ENCODE measurements at regions not wholly inside any gene's neighbourhood (a gene's known extent, or its start where the extent isn't known, plus 50 kb on each side); places are given as distances from the start of the nearest gene placed in this dataset.

DNA sequence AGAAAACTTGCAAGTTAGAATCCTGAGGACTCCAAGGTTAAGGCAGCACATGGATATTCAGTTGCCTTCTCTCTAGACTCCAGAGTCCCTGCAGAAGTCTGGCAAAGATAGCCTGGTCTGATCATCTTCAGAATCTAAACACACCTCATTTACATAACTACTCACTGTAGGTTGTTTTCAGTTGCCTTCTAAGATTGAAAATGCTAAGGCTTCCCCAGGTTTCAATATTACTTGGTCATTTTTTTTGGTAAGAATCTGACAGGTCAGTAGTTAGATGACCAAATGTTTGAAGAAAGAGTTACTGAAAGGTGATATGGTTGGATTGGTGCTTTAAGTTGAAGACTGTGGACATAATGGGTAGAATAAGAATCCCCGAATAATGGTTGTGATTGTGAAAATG is 205.4 kb upstream of the KCNJ16 start:
- no peaks in the 10 kb centered on the region for H3K4me1 Mint-ChIP-seq
- POLR2A ChIA-PET, result no interaction called here
- CTCF ChIA-PET, result no interaction called here
- H3K36me3 Mint-ChIP-seq (ENCODE audit: low read depth), result no peaks in the 10 kb centered on the region
- no peaks in the 10 kb centered on the region for H3K27me3 Mint-ChIP-seq
- peaks cover 3% of the 10 kb centered on the region for H3K9me3 Mint-ChIP-seq
- no peak for DNase-seq
- H3K27ac Mint-ChIP-seq, result no peak overlapping the region
- H3K4me3 Mint-ChIP-seq, result no peak overlapping the region

DNA sequence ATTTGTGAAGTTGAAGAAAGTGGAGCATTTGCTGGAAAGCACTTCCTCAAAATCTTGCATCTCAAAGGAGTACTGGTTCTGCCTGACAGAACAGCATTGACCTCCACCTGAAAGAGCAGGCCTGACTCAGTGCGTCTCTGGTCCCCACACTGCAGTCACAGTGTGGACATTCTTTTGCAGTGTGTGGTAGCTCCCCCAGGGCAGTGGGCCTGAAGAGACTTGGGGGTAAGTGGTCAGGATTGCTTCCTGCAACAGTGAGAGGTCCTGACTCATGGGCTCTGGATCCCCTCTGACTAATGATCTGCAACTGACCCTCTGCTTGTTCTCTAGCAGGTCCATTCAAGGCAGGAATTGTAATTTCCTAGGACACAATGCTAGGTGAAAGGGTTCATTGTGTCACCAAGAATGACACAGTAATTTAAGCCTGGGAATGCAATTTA is 204.9 kb upstream of the KCNJ16 start:
- H3K27ac Mint-ChIP-seq, result no peak overlapping the region
- H3K4me3 Mint-ChIP-seq, result no peak overlapping the region
- H3K9me3 Mint-ChIP-seq, result peaks cover 3% of the 10 kb centered on the region
- CTCF ChIA-PET, result no interaction called here
- no peaks in the 10 kb centered on the region for H3K36me3 Mint-ChIP-seq (ENCODE audit: low read depth)
- no peak for DNase-seq
- no peaks in the 10 kb centered on the region for H3K4me1 Mint-ChIP-seq
- no peaks in the 10 kb centered on the region for H3K27me3 Mint-ChIP-seq
- POLR2A ChIA-PET, result no interaction called here

- Mint-ChIP-seq H3K9me3 (peaks cover 3% of the 10 kb centered on the region), H3K4me1 (no peaks in the 10 kb centered on the region)
- POLR2A ChIA-PET, result no interaction called here
These were observed 204.2 kb upstream of the KCNJ16 start for GRCh38 chr17:69870751-69871199.

GRCh38 chr17:69871318-69871717 is 203.7 kb upstream of the KCNJ16 start:
- Mint-ChIP-seq H3K36me3 (ENCODE audit: low read depth) (no peaks in the 10 kb centered on the region), H3K4me1 (no peaks in the 10 kb centered on the region), H3K27me3 (no peaks in the 10 kb centered on the region), H3K9me3 (peaks cover 3% of the 10 kb centered on the region), H3K4me3 (no peak overlapping the region), H3K27ac (no peak overlapping the region)
- ChIA-PET CTCF (no interaction called here), POLR2A (no interaction called here)
- DNase-seq, result no peak

More at GRCh38 chr17:69870751-69871199, 204.2 kb upstream of the KCNJ16 start:
- DNase-seq, result no peak
- H3K36me3 Mint-ChIP-seq (ENCODE audit: low read depth), result no peaks in the 10 kb centered on the region
- H3K27me3 Mint-ChIP-seq, result no peaks in the 10 kb centered on the region
- H3K27ac Mint-ChIP-seq, result no peak overlapping the region
- no peak overlapping the region for H3K4me3 Mint-ChIP-seq
- CTCF ChIA-PET, result no interaction called here

GRCh38 chr17:69872675-69873262 is 202.3 kb upstream of the KCNJ16 start:
- no peak overlapping the region for H3K4me3 Mint-ChIP-seq
- POLR2A ChIA-PET, result no interaction called here
- H3K36me3 Mint-ChIP-seq (ENCODE audit: low read depth), result no peaks in the 10 kb centered on the region
- no peaks in the 10 kb centered on the region for H3K4me1 Mint-ChIP-seq
- CTCF ChIA-PET, result no interaction called here
- H3K27ac Mint-ChIP-seq, result no peak overlapping the region
- no peak for DNase-seq
- no peaks in the 10 kb centered on the region for H3K27me3 Mint-ChIP-seq
- peaks cover 3% of the 10 kb centered on the region for H3K9me3 Mint-ChIP-seq

DNA sequence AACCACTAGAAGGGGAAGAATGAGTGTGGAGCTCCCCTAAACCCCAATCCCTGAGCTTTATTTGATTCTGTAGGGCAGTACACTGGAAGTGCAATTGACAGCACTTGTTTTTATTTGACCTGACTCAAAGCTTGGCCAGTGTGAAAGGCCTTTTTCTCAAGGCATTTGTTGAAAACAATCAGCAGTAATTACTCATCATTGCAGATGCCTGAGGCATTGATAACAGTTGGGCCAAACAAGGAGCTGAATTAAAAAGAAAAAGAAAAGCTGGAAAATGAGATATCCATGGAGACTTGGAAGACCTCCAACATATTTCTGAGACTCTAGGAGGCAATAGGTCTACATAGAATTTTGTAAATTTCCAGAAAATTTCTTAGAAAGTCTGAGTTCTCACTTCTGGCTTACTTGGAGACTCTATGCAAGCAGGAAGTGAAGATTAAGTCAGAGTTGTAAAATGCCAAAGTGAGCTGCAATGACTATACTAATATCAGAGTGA is 200.8 kb upstream of the KCNJ16 start:
- POLR2A ChIA-PET, result no interaction called here
- H3K4me3 Mint-ChIP-seq, result no peak overlapping the region
- DNase-seq, result no peak
- H3K9me3 Mint-ChIP-seq, result no peaks in the 10 kb centered on the region
- no peak overlapping the region for H3K27ac Mint-ChIP-seq
- no peaks in the 10 kb centered on the region for H3K4me1 Mint-ChIP-seq
- no peaks in the 10 kb centered on the region for H3K36me3 Mint-ChIP-seq (ENCODE audit: low read depth)
- no peaks in the 10 kb centered on the region for H3K27me3 Mint-ChIP-seq
- CTCF ChIA-PET, result no interaction called here

DNA sequence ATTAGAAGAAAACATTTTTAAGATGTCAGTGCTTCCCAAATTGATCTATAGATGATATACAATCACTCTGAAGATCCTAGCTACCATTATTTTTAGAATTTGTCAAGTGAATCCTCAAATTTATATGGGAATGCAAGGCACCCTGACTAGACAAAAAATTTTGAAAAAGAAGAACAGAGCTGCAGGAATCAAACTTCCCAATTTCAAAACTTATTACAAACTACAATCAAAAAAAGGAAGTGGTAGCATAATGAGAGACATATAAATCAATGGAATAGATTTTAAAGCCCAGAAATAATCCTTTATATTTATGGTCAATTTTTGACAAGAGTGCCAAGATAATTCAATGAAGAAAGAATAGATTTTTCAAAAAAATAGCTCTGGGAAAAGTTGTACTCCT is 198.3 kb upstream of the KCNJ16 start:
- Mint-ChIP-seq H3K4me3 (no peak overlapping the region), H3K9me3 (no peaks in the 10 kb centered on the region), H3K4me1 (no peaks in the 10 kb centered on the region), H3K27ac (no peak overlapping the region), H3K27me3 (no peaks in the 10 kb centered on the region), H3K36me3 (ENCODE audit: low read depth) (no peaks in the 10 kb centered on the region)
- ChIA-PET CTCF (no interaction called here), POLR2A (no interaction called here)
- no peak for DNase-seq

GRCh38 chr17:69878661-69879060 is 196.4 kb upstream of the KCNJ16 start:
- H3K9me3 Mint-ChIP-seq, result no peaks in the 10 kb centered on the region
- no peak overlapping the region for H3K27ac Mint-ChIP-seq
- H3K36me3 Mint-ChIP-seq (ENCODE audit: low read depth), result no peaks in the 10 kb centered on the region
- no peaks in the 10 kb centered on the region for H3K27me3 Mint-ChIP-seq
- ChIA-PET POLR2A (no interaction called here), CTCF (no interaction called here)
- no peaks in the 10 kb centered on the region for H3K4me1 Mint-ChIP-seq
- no peak for DNase-seq
- no peak overlapping the region for H3K4me3 Mint-ChIP-seq

- Mint-ChIP-seq H3K4me1 (no peaks in the 10 kb centered on the region), H3K27me3 (no peaks in the 10 kb centered on the region), H3K4me3 (no peak overlapping the region), H3K27ac (no peak overlapping the region), H3K36me3 (ENCODE audit: low read depth) (no peaks in the 10 kb centered on the region), H3K9me3 (no peaks in the 10 kb centered on the region)
- ChIA-PET POLR2A (no interaction called here), CTCF (no interaction called here)
- DNase-seq, result no peak
These were observed 195.4 kb upstream of the KCNJ16 start for GRCh38 chr17:69879576-69879975.

- CTCF ChIA-PET, result no interaction called here
- Mint-ChIP-seq H3K9me3 (no peaks in the 10 kb centered on the region), H3K36me3 (ENCODE audit: low read depth) (no peaks in the 10 kb centered on the region), H3K27me3 (no peaks in the 10 kb centered on the region), H3K27ac (no peak overlapping the region), H3K4me1 (no peaks in the 10 kb centered on the region), H3K4me3 (no peak overlapping the region)
- POLR2A ChIA-PET, result no interaction called here
- DNase-seq, result no peak
These were observed 194.4 kb upstream of the KCNJ16 start for GRCh38 chr17:69880591-69881112.

GRCh38 chr17:69882281-69882680 is 192.7 kb upstream of the KCNJ16 start:
- no peaks in the 10 kb centered on the region for H3K4me1 Mint-ChIP-seq
- no peak overlapping the region for H3K27ac Mint-ChIP-seq
- no peak for DNase-seq
- POLR2A ChIA-PET, result no interaction called here
- CTCF ChIA-PET, result no interaction called here
- no peak overlapping the region for H3K4me3 Mint-ChIP-seq
- no peaks in the 10 kb centered on the region for H3K9me3 Mint-ChIP-seq
- H3K36me3 Mint-ChIP-seq (ENCODE audit: low read depth), result no peaks in the 10 kb centered on the region
- no peaks in the 10 kb centered on the region for H3K27me3 Mint-ChIP-seq

- POLR2A ChIA-PET, result no interaction called here
- CTCF ChIA-PET, result no interaction called here
- no peak overlapping the region for H3K4me3 Mint-ChIP-seq
- no peaks in the 10 kb centered on the region for H3K9me3 Mint-ChIP-seq
- no peaks in the 10 kb centered on the region for H3K36me3 Mint-ChIP-seq (ENCODE audit: low read depth)
- no peak for DNase-seq
- H3K4me1 Mint-ChIP-seq, result no peaks in the 10 kb centered on the region
- no peaks in the 10 kb centered on the region for H3K27me3 Mint-ChIP-seq
- H3K27ac Mint-ChIP-seq, result no peak overlapping the region
These were observed 191.9 kb upstream of the KCNJ16 start for GRCh38 chr17:69883120-69883519.

- POLR2A ChIA-PET, result no interaction called here
- Mint-ChIP-seq H3K9me3 (no peaks in the 10 kb centered on the region), H3K4me1 (no peaks in the 10 kb centered on the region), H3K4me3 (no peak overlapping the region), H3K27me3 (no peaks in the 10 kb centered on the region), H3K36me3 (ENCODE audit: low read depth) (no peaks in the 10 kb centered on the region), H3K27ac (no peak overlapping the region)
- CTCF ChIA-PET, result no interaction called here
- DNase-seq, result no peak
These were observed 190.7 kb upstream of the KCNJ16 start for GRCh38 chr17:69884356-69884755.

GRCh38 chr17:69884846-69885245 is 190.2 kb upstream of the KCNJ16 start:
- ChIA-PET CTCF (no interaction called here), POLR2A (no interaction called here)
- no peaks in the 10 kb centered on the region for H3K9me3 Mint-ChIP-seq

More at GRCh38 chr17:69884846-69885245, 190.2 kb upstream of the KCNJ16 start:
- no peaks in the 10 kb centered on the region for H3K36me3 Mint-ChIP-seq (ENCODE audit: low read depth)
- no peaks in the 10 kb centered on the region for H3K4me1 Mint-ChIP-seq
- H3K27me3 Mint-ChIP-seq, result no peaks in the 10 kb centered on the region
- no peak for DNase-seq
- no peak overlapping the region for H3K27ac Mint-ChIP-seq
- no peak overlapping the region for H3K4me3 Mint-ChIP-seq
